Heart left ventricle (tissue), 16 donors: ENCODE measurements at regions not wholly inside any gene's neighbourhood (a gene's known extent, or its start where the extent isn't known, plus 50 kb on each side); places are given as distances from the start of the nearest gene placed in this dataset.
"Not testable (repeated sequence)": the region's sequence is repeated elsewhere in the genome, so short reads cannot be mapped to it uniquely, and the experiment has no call there.

Experiments used
- ATAC-seq, 4 donors: fragments of 200-7000 bp; cut with Tn5 transposase; one replicate each; pipeline ENCODE4 v1.9.1; 2020 to 2022; ENCODE audit warnings: moderate library complexity in 4 of 4, mild to moderate bottlenecking in 3 of 4, moderate number of reproducible peaks in 1 of 4
- DNase-seq, 5 donors: peaks; one replicate each; pipeline ENCODE4 v3.0.0-alpha.2; 2020
- H3K27ac ChIP-seq, 12 donors: fragments of 200-600 bp; sonication (generic) in 4 of 12; one replicate each; pipeline versions ENCODE4 v1.5.0 to v1.8.0; 2016 to 2022; ENCODE audit warnings: mild to moderate bottlenecking in 2 of 12
- H3K27me3 ChIP-seq, 9 donors: fragments of 200-600 bp; sonication (generic) in 2 of 9; one replicate each; pipeline versions ENCODE4 v1.5.1 to v1.8.0; 2016 to 2022; ENCODE audit warnings: mild to moderate bottlenecking in 3 of 9
- H3K36me3 ChIP-seq, 9 donors: fragments of 200-600 bp; sonication (generic) in 2 of 9; one replicate each; pipeline versions ENCODE4 v1.5.0 to v1.8.0; 2018 to 2022; ENCODE audit warnings: mild to moderate bottlenecking in 2 of 9
- H3K4me1 ChIP-seq, 12 donors: fragments of 200-600 bp; sonication (generic) in 4 of 12; one replicate each; pipeline versions ENCODE4 v1.5.0 to v1.8.0; 2016 to 2022; ENCODE audit warnings: mild to moderate bottlenecking in 3 of 12
- H3K4me3 ChIP-seq, 12 donors: fragments of 200-600 bp; sonication (generic) in 4 of 12; one replicate each; pipeline versions ENCODE4 v1.5.0 to v1.8.0; 2017 to 2022; ENCODE audit warnings: mild to moderate bottlenecking in 9 of 12, moderate library complexity in 4 of 12
- H3K9me3 ChIP-seq, 12 donors: fragments of 200-600 bp; sonication (generic) in 4 of 12; one replicate each; pipeline versions ENCODE4 v1.5.0 to v1.8.0; 2016 to 2022; ENCODE audit warnings: mild to moderate bottlenecking in 1 of 12
- POLR2A ChIP-seq, 2 donors: fragments of 450-650 bp; IDR thresholded peaks; one replicate each; pipeline ENCODE4 v1.6.1; 2017; ENCODE audit warnings: antibody characterized with exemption in 2 of 2, mild to moderate bottlenecking in 2 of 2, moderate library complexity in 2 of 2
- WGBS, 4 donors: extraction: QIAGEN DNeasy Blood & Tissue Kit in 2 of 4; methylation state at CpG; one replicate each; pipeline versions ENCODE4 v1.1.5 to v1.1.7; 2013 to 2018; 5-methylcytosine and 5-hydroxymethylcytosine counted together
- intact Hi-C, 10 donors: fragments of 100-400 bp; cut with DNase I; formaldehyde crosslinking; loops; one replicate each; pipeline versions ENCODE4 v1.11.1 to v1.14.2; 2022
- TF ChIP-seq, protein P1 (sequence below), 12 donors: fragments of 200-600 bp; sonication (generic) in 4 of 12; IDR thresholded peaks; one replicate each; pipeline versions ENCODE4 v1.5.0 to v1.8.0; 2018 to 2022; ENCODE audit warnings: antibody characterized with exemption in 12 of 12, mild to moderate bottlenecking in 5 of 12
- donor health status: ischemic (EF 13 %, LVEDD 7.1; RV severe dilation, severe dysfunction).
- donor health status: healthy with polysubstance abuse.
- donor health status: DM: no; HTN: yes; CAD: no.
- donor health status: DM: no; HTN: no; CAD: no.
- donor health status: ischemic (EF 25% LVEDD 6.9; RV normal size, moderate dysfunction).
- donor health status: ischemic (EF 25% LVEDD 5.7; RV mildly dilated, moderate dysfunction).
- donor health status: healthy.
- donor health status: DM: yes; HTN: yes; CAD: no.
- donor health status: ischemic (EF 35%, LVEDD 5.7; RV mildly dilated, moderate dysfunction).
- donor health status: nonischemic (EF 11% LVEDD 7.7; RV severe dilation, severe dysfunction).
- donor health status: DM: yes; HTN: yes; CAD: no.
- donor health status: PGD.
- donor health status: ischemic (EF 29% LVEDD 5.4; RV normal size, mild dysfunction).
- donor health status: nonischemic (EF 23%, LVEDD 6.1; RV moderate dilation, normal function).

- ATAC-seq = no peak
- Histone ChIP-seq H3K4me3 (no peak overlapping the region), H3K27ac (no peak overlapping the region), H3K4me1 (no peaks in the 10 kb centered on the region), H3K9me3 (no peaks in the 10 kb centered on the region), H3K36me3 (no peaks in the 10 kb centered on the region), H3K27me3 (no peaks in the 10 kb centered on the region)
- TF ChIP-seq, protein P1, sequence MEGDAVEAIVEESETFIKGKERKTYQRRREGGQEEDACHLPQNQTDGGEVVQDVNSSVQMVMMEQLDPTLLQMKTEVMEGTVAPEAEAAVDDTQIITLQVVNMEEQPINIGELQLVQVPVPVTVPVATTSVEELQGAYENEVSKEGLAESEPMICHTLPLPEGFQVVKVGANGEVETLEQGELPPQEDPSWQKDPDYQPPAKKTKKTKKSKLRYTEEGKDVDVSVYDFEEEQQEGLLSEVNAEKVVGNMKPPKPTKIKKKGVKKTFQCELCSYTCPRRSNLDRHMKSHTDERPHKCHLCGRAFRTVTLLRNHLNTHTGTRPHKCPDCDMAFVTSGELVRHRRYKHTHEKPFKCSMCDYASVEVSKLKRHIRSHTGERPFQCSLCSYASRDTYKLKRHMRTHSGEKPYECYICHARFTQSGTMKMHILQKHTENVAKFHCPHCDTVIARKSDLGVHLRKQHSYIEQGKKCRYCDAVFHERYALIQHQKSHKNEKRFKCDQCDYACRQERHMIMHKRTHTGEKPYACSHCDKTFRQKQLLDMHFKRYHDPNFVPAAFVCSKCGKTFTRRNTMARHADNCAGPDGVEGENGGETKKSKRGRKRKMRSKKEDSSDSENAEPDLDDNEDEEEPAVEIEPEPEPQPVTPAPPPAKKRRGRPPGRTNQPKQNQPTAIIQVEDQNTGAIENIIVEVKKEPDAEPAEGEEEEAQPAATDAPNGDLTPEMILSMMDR (IDR thresholded peaks at IDR 0.05) = no peak
- TF ChIP-seq POLR2A (IDR thresholded peaks at IDR 0.05) = no peak
- whole genome bisulfite sequencing, 4 donors = 69 to 84% (median 75%) methylated on average over 3 of the region's 3 CpGs
- no peak for DNase-seq
- intact Hi-C loops = no loop called here
Observed at GRCh38 chr6:99145738-99146137, 198.0 kb upstream of the FBXL4 start.

- TF ChIP-seq, protein P1 (IDR thresholded peaks at IDR 0.05) = no peak
- no peak for TF ChIP-seq POLR2A (IDR thresholded peaks at IDR 0.05)
- no peak overlapping the region for H3K4me3 ChIP-seq
- intact Hi-C loops = no loop called here
- ATAC-seq (no peak), DNase-seq (no peak)
- no peaks in the 10 kb centered on the region for H3K9me3 ChIP-seq
- peaks cover 0 to 3% (median 0%) of the 10 kb centered on the region in 9 donors for H3K27me3 ChIP-seq
- no peaks in the 10 kb centered on the region for H3K36me3 ChIP-seq
- no peaks in the 10 kb centered on the region for H3K4me1 ChIP-seq
- WGBS, 4 donors = 74 to 91% (median 83%) methylated on average over 5 of the region's 5 CpGs
- no peak overlapping the region for H3K27ac ChIP-seq
Observed at GRCh38 chr6:99143108-99143861, 195.5 kb upstream of the FBXL4 start.

- H3K4me1 ChIP-seq, DNase-seq, H3K27me3 ChIP-seq, intact Hi-C loops, ATAC-seq, H3K27ac ChIP-seq, H3K4me3 ChIP-seq, H3K36me3 ChIP-seq, H3K9me3 ChIP-seq: not testable (repeated sequence)
- WGBS, 4 donors = 91 to 100% (median 95%) methylated on average over 3 to 29 of the region's 29 CpGs
Observed at GRCh38 chr6:99141906-99142305, 194.2 kb upstream of the FBXL4 start.

DNA sequence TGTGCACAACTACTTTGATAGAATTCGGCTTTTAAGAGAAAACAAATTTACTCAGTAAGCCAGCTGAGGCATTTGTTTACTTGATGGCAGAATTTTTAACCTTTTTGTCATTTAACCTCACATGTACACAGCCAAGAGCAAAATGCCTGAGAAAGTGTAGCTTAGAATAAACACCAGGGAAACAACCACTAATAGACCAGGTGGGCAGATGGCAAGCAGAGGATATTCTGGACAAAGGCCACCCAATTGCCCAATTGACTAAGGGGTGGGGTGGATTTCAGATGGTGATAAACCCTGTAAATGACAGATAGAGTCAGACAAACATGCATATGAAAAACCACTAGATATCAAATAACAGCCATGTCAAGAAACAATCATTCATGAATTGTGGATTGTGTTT lies 190.7 kb upstream of the FBXL4 start:
- no peak for ATAC-seq
- Histone ChIP-seq H3K27ac (no peak overlapping the region), H3K4me1 (no peaks in the 10 kb centered on the region), H3K36me3 (no peaks in the 10 kb centered on the region), H3K27me3 (peaks cover 0 to 5% (median 0%) of the 10 kb centered on the region in 9 donors), H3K9me3 (no peaks in the 10 kb centered on the region), H3K4me3 (no peak overlapping the region)
- DNase-seq = no peak
- intact Hi-C loops = no loop called here
- 75 to 100% (median 82%) methylated on average over 1 of the region's 1 CpG for WGBS, 4 donors
- no peak for TF ChIP-seq POLR2A (IDR thresholded peaks at IDR 0.05)
- TF ChIP-seq, protein P1 (IDR thresholded peaks at IDR 0.05) = no peak

- DNase-seq (no peak), ATAC-seq (no peak)
- no peaks in the 10 kb centered on the region for H3K9me3 ChIP-seq
- no peak overlapping the region for H3K4me3 ChIP-seq
- no peak for TF ChIP-seq POLR2A (IDR thresholded peaks at IDR 0.05)
- TF ChIP-seq, protein P1 (IDR thresholded peaks at IDR 0.05) = no peak
- 69 to 81% (median 77%) methylated on average over 3 of the region's 3 CpGs for WGBS, 4 donors
- no peaks in the 10 kb centered on the region for H3K4me1 ChIP-seq
- no peak overlapping the region for H3K27ac ChIP-seq
- no peaks in the 10 kb centered on the region for H3K36me3 ChIP-seq
- peaks cover 0 to 5% (median 0%) of the 10 kb centered on the region in 9 donors for H3K27me3 ChIP-seq
- intact Hi-C loops = no loop called here
Observed at GRCh38 chr6:99137314-99137713, 189.6 kb upstream of the FBXL4 start.
